Vagina (tissue), 2 donors: ENCODE measurements at regions not wholly inside any gene's neighbourhood (a gene's known extent, or its start where the extent isn't known, plus 50 kb on each side); places are given as distances from the start of the nearest gene placed in this dataset.

ENCODE experiments used
- DNase-seq, 2 donors: peaks; one replicate each; pipeline ENCODE4 v3.0.0-alpha.2; 2017; ENCODE audit errors: extremely low spot score in 2 of 2
- H3K27ac ChIP-seq: fragments of 200-600 bp; sonication (generic); one replicate; pipeline ENCODE4 v1.5.1; 2019
- H3K27me3 ChIP-seq: fragments of 200-600 bp; sonication (generic); one replicate; pipeline ENCODE4 v1.5.1; 2019
- H3K36me3 ChIP-seq, 2 donors: fragments of 200-600 bp; sonication (generic); one replicate each; pipeline ENCODE4 v1.5.1; 2017 to 2019
- H3K4me1 ChIP-seq: fragments of 200-600 bp; sonication (generic); one replicate; pipeline ENCODE4 v1.5.1; 2019
- H3K4me3 ChIP-seq, 2 donors: fragments of 200-600 bp; sonication (generic); 1 replicate in 1 of 2; 2 replicates in 1 of 2; pipeline ENCODE4 v1.5.1; 2016 to 2019
- H3K9me3 ChIP-seq: fragments of 200-600 bp; sonication (generic); one replicate; pipeline ENCODE4 v1.5.1; 2019
- POLR2A ChIP-seq, 2 donors: fragments of 450-650 bp; IDR thresholded peaks; one replicate each; pipeline ENCODE4 v1.6.1; 2017; ENCODE audit warnings: antibody characterized with exemption in 2 of 2, mild to moderate bottlenecking in 2 of 2, moderate library complexity in 2 of 2
- POLR2AphosphoS5 ChIP-seq, 2 donors: sonication (generic); formaldehyde crosslinking; IDR thresholded peaks; one replicate each; pipeline ENCODE4 v1.9.0; 2017; ENCODE audit warnings: antibody characterized with exemption in 2 of 2, mild to moderate bottlenecking in 2 of 2, low read depth in 1 of 2; ENCODE audit not compliant: insufficient read depth in 1 of 2
- intact Hi-C: fragments of 100-400 bp; cut with DNase I; formaldehyde crosslinking; loops from one replicate; pipeline ENCODE4 v1.15.1; 2023
- TF ChIP-seq, protein P1 (sequence below), 3 experiments: fragments of 450-650 bp in 2 of 3; fragments of 200-600 bp in 1 of 3; sonication (generic) in 1 of 3; IDR thresholded peaks; one replicate each; pipeline ENCODE4 v1.5.1; 2017 to 2019; ENCODE audit warnings: antibody characterized with exemption in 3 of 3, mild to moderate bottlenecking in 2 of 3, moderate library complexity in 2 of 3

DNA sequence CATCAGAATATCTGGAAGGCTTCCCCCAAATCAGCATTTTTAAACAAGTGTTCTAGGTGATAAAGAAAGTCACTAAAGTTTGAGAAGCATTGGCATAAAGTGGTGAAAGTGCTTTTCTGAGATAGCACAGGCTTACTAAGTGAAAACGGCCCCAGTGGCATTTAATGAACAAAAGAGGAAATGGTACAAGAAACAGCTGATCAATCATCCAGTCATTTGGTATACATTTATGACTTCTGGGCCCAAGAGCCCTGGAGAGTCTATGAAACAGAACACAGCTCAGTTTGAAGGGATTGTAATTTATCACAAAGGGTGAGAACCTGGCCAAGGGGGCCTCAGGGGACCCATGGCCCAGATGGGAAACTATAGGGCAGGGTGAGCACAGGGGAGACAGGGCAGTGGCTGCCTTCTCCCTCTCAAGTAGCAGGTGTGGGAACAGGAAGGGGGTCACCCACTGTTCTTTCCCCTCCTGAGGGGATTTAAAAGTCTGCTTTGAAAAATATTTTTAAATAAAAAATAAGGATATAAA is 265.5 kb upstream of the ROPN1 start:
- Histone ChIP-seq H3K36me3 (no peaks in the 10 kb centered on the region), H3K27me3 (no peaks in the 10 kb centered on the region), H3K27ac (peak overlapping the region; percentile 33), H3K4me3 (no peak overlapping the region), H3K9me3 (no peaks in the 10 kb centered on the region), H3K4me1 (peaks cover 42% of the 10 kb centered on the region)
- intact Hi-C loops: no loop called here
- TF ChIP-seq POLR2AphosphoS5 (IDR thresholded peaks at IDR 0.05; ENCODE audit: insufficient read depth in 1 of 2, low read depth in 1 of 2): no peak
- TF ChIP-seq, protein P1, sequence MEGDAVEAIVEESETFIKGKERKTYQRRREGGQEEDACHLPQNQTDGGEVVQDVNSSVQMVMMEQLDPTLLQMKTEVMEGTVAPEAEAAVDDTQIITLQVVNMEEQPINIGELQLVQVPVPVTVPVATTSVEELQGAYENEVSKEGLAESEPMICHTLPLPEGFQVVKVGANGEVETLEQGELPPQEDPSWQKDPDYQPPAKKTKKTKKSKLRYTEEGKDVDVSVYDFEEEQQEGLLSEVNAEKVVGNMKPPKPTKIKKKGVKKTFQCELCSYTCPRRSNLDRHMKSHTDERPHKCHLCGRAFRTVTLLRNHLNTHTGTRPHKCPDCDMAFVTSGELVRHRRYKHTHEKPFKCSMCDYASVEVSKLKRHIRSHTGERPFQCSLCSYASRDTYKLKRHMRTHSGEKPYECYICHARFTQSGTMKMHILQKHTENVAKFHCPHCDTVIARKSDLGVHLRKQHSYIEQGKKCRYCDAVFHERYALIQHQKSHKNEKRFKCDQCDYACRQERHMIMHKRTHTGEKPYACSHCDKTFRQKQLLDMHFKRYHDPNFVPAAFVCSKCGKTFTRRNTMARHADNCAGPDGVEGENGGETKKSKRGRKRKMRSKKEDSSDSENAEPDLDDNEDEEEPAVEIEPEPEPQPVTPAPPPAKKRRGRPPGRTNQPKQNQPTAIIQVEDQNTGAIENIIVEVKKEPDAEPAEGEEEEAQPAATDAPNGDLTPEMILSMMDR (IDR thresholded peaks at IDR 0.05): no peak
- TF ChIP-seq POLR2A (IDR thresholded peaks at IDR 0.05): no peak
- DNase-seq: no peak

DNA sequence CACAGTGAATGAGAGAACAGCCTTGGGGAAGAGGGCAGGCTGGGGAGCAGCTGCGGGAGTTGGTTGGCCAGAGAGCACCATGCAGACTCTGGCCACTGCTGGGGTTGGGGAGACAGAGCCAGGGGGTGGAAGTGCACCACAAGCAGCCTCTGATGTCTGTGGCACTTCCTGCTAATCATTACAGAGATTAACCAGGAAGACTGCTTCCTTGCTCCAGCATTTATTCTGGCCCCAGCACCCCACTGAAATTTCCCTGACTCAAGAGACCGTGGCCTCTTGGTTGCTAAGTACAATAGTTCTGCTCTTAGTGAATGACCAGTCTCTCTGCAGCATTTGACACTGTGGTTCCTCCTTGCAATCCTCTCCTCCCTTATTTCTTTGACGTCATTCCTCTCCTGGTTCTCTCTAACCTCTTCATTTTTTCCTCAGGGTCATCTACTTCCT is 266.2 kb upstream of the ROPN1 start:
- Histone ChIP-seq H3K27ac (no peak overlapping the region), H3K36me3 (no peaks in the 10 kb centered on the region), H3K27me3 (no peaks in the 10 kb centered on the region), H3K9me3 (no peaks in the 10 kb centered on the region), H3K4me1 (peaks cover 42% of the 10 kb centered on the region), H3K4me3 (no peak overlapping the region)
- TF ChIP-seq POLR2A (IDR thresholded peaks at IDR 0.05) (no peak), POLR2AphosphoS5 (IDR thresholded peaks at IDR 0.05; ENCODE audit: insufficient read depth in 1 of 2, low read depth in 1 of 2) (no peak)
- intact Hi-C loops: no loop called here
- DNase-seq: no peak

DNA sequence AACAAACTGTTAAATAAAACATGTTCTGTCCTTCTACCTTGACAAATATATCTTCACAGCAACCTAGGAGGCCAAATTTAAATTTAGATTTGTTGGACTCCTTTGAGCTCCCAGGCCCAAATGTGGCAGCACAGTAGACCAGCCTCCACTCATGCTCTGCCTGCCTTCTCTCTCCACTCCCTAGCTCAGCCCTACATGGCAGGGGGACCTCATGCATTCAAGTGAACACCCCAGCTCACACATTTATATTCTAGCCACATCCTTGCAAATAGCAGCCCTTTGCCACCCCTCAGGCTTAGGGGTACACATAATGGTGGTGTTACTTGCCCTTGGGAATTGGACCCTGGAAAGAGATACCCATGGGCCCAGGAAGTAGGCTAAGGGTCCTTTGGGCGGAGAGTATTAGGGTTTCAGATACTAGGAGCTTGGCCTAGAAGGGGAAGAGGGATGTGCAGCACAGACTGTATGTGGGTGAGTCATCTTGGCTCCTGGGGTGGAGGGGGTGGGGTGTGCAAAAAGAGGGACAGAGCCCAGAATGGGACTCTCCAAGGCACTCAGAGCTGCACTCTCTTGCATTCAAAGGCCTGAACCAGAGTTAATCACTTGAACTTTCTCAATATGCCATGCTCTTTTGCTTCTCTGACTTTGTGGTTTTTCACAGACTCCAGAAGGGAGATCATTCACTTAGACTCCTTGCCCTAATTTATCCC is 268.4 kb upstream of the ROPN1 start:
- TF ChIP-seq POLR2A (IDR thresholded peaks at IDR 0.05): no peak
- TF ChIP-seq, protein P1 (IDR thresholded peaks at IDR 0.05): no peak
- TF ChIP-seq POLR2AphosphoS5 (IDR thresholded peaks at IDR 0.05; ENCODE audit: insufficient read depth in 1 of 2, low read depth in 1 of 2): peak in 1 of 2 donors; percentile 23
- Histone ChIP-seq H3K27me3 (no peaks in the 10 kb centered on the region), H3K27ac (peak overlapping the region; percentile 68), H3K4me1 (peaks cover 47% of the 10 kb centered on the region), H3K4me3 (no peak overlapping the region), H3K9me3 (no peaks in the 10 kb centered on the region), H3K36me3 (no peaks in the 10 kb centered on the region)
- no peak for DNase-seq
- intact Hi-C loops: no loop called here

DNA sequence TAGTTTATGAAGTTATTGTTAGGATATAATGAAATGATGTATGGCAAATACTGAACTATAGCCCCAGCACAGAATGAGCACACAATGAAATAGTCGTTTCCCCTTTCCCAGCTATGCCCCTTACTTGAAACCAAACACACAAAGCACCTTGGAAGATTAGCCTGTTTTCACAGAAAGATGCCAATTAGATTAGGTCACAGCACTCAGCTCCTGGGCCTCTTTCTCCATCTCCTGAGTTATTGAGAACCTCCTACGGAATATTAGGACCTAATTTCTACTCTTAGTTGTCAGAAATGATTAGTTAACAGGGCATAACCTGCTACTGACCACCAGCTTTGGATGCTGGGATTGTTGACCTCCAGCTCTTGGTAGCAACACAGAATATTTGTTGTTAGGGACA is 269.4 kb upstream of the ROPN1 start:
- H3K4me3 ChIP-seq: no peak overlapping the region
- peaks cover 46% of the 10 kb centered on the region for H3K4me1 ChIP-seq
- H3K27me3 ChIP-seq: no peaks in the 10 kb centered on the region
- no peaks in the 10 kb centered on the region for H3K9me3 ChIP-seq
- no peak for DNase-seq
- no peaks in the 10 kb centered on the region for H3K36me3 ChIP-seq
- intact Hi-C loops: no loop called here
- H3K27ac ChIP-seq: peak overlapping the region; percentile 68
- TF ChIP-seq POLR2AphosphoS5 (IDR thresholded peaks at IDR 0.05; ENCODE audit: insufficient read depth in 1 of 2, low read depth in 1 of 2): no peak
- no peak for TF ChIP-seq POLR2A (IDR thresholded peaks at IDR 0.05)
- TF ChIP-seq, protein P1 (IDR thresholded peaks at IDR 0.05): no peak

DNA sequence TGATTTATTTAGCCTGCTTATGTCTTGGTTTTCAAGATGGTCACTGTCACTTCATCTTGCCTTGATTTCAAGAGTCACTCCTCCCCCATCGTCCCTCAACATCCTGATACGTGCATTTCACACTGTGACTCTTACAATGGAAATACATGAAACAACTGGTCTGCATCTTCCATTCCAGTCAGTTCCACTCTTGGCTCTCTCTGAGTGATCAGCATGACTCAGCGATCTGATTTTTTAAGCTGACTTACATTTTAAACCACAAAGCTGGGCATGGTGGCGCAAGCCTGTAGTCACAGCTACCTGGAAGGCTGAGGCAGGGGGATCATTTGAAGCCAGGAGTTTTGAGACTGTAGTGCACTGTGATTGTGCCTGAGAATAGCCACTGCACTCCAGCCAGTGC is 271.2 kb upstream of the ROPN1 start:
- Histone ChIP-seq H3K36me3 (no peaks in the 10 kb centered on the region), H3K4me3 (no peak overlapping the region), H3K27me3 (no peaks in the 10 kb centered on the region), H3K9me3 (no peaks in the 10 kb centered on the region), H3K27ac (no peak overlapping the region), H3K4me1 (peaks cover 39% of the 10 kb centered on the region)
- TF ChIP-seq, protein P1 (IDR thresholded peaks at IDR 0.05): no peak
- TF ChIP-seq POLR2A (IDR thresholded peaks at IDR 0.05) (no peak), POLR2AphosphoS5 (IDR thresholded peaks at IDR 0.05; ENCODE audit: insufficient read depth in 1 of 2, low read depth in 1 of 2) (no peak)
- intact Hi-C loops: no loop called here
- peak in 1 of 2 donors; percentile 37 for DNase-seq
